GM23338 (cell line): ENCODE measurements at regions not wholly inside any gene's neighbourhood (a gene's known extent, or its start where the extent isn't known, plus 50 kb on each side); places are given as distances from the start of the nearest gene placed in this dataset.

Experiments used
- ATAC-seq: fragments of 200-7000 bp; cut with Tn5 transposase; 3 replicates; pipeline ENCODE4 v1.9.1; 2020
- DNase-seq: peaks from one replicate; pipeline ENCODE4 v3.0.0-alpha.2; 2015; ENCODE audit warnings: low spot score
- H2AFZ ChIP-seq: fragments of 200-600 bp; sonication (generic); 2 replicates; pipeline ENCODE4 v1.8.0; 2016; ENCODE audit warnings: antibody characterized with exemption, mild to moderate bottlenecking, moderate library complexity
- H3F3A ChIP-seq: fragments of 200-600 bp; sonication (generic); replicated peaks from 2 replicates; pipeline ENCODE4 v1.8.0; 2017; ENCODE audit warnings: antibody characterized with exemption, mixed run types, low read depth
- H3K27ac ChIP-seq: fragments of 200-600 bp; sonication (generic); 2 replicates; pipeline ENCODE4 v1.6.1; 2016; ENCODE audit warnings: low read depth
- H3K27me3 ChIP-seq: fragments of 200-600 bp; sonication (generic); 2 replicates; pipeline ENCODE4 v1.8.0; 2016; ENCODE audit warnings: mild to moderate bottlenecking, mixed run types, moderate library complexity; ENCODE audit not compliant: insufficient read depth
- H3K36me3 ChIP-seq: fragments of 200-600 bp; sonication (generic); 2 replicates; pipeline ENCODE4 v1.8.0; 2016; ENCODE audit warnings: mild to moderate bottlenecking; ENCODE audit not compliant: insufficient read depth
- H3K4me1 ChIP-seq: fragments of 200-600 bp; sonication (generic); 2 replicates; pipeline ENCODE4 v1.8.0; 2016; ENCODE audit warnings: mild to moderate bottlenecking, moderate library complexity; ENCODE audit not compliant: insufficient read depth
- H3K4me2 ChIP-seq: fragments of 200-600 bp; sonication (generic); 2 replicates; pipeline ENCODE4 v1.7.1; 2017; ENCODE audit warnings: mixed run types
- H3K4me3 ChIP-seq: fragments of 200-600 bp; sonication (generic); 2 replicates; pipeline ENCODE4 v1.6.1; 2016; ENCODE audit warnings: mixed run types
- H3K79me2 ChIP-seq: fragments of 200-600 bp; sonication (generic); replicated peaks from 2 replicates; pipeline ENCODE4 v1.8.0; 2017; ENCODE audit warnings: mild to moderate bottlenecking; ENCODE audit not compliant: insufficient read depth
- H3K9me2 ChIP-seq: fragments of 200-600 bp; sonication (generic); 2 replicates; pipeline ENCODE4 v1.8.0; 2017; ENCODE audit not compliant: insufficient read depth
- H4K20me1 ChIP-seq: fragments of 200-600 bp; sonication (generic); replicated peaks from 2 replicates; pipeline ENCODE4 v1.8.0; 2017; ENCODE audit warnings: mild to moderate bottlenecking; ENCODE audit not compliant: insufficient read depth
- H3K27ac Mint-ChIP-seq: 2 replicates; pipeline ENCODE4 v1.8.0; 2020; ENCODE audit warnings: inconsistent platforms, mild to moderate bottlenecking, moderate library complexity, mixed read lengths
- H3K27me3 Mint-ChIP-seq: 3 replicates; pipeline ENCODE4 v1.8.0; 2022; ENCODE audit warnings: low read depth, mild to moderate bottlenecking, moderate library complexity, mixed read lengths, inconsistent platforms; ENCODE audit not compliant: insufficient read depth, poor library complexity
- H3K36me3 Mint-ChIP-seq: 3 replicates; pipeline ENCODE4 v1.8.0; 2021; ENCODE audit warnings: low read depth, mild to moderate bottlenecking, inconsistent platforms, moderate library complexity, mixed read lengths
- H3K4me1 Mint-ChIP-seq: 3 replicates; pipeline ENCODE4 v1.8.0; 2020; ENCODE audit warnings: mild to moderate bottlenecking, inconsistent platforms, mixed read lengths
- H3K4me3 Mint-ChIP-seq: 3 replicates; pipeline ENCODE4 v1.8.0; 2021; ENCODE audit warnings: moderate library complexity, mild to moderate bottlenecking, inconsistent platforms, mixed read lengths
- H3K9me3 Mint-ChIP-seq: 3 replicates; pipeline ENCODE4 v1.8.0; 2020; ENCODE audit warnings: moderate library complexity, mild to moderate bottlenecking, inconsistent platforms, mixed read lengths
- CREB1 ChIP-seq: fragments of 250-450 bp; sonication (Bioruptor Pico); IDR thresholded peaks from 2 replicates; pipeline ENCODE4 v1.5.0; 2020; ENCODE audit warnings: low read depth, mild to moderate bottlenecking, moderate library complexity
- CTCF ChIP-seq, 2 experiments: fragments of 200-600 bp in 1 of 2; sonication (generic) in 1 of 2; conservative IDR thresholded peaks; 2 replicates each; pipeline versions ENCODE4 v1.5.1 to v1.6.1; 2016 to 2017; ENCODE audit warnings: antibody characterized with exemption in 2 of 2, low read depth in 2 of 2, mild to moderate bottlenecking in 2 of 2, moderate library complexity in 1 of 2
- EZH2 ChIP-seq: fragments of 200-600 bp; sonication (generic); IDR thresholded peaks from one replicate; pipeline ENCODE4 v1.8.0; 2017; ENCODE audit warnings: antibody characterized with exemption, mild to moderate bottlenecking, low read depth; ENCODE audit not compliant: unreplicated experiment
- EZH2phosphoT487 ChIP-seq: fragments of 200-600 bp; sonication (generic); IDR thresholded peaks from one replicate; pipeline ENCODE4 v1.8.1; 2018; ENCODE audit warnings: antibody characterized with exemption; ENCODE audit not compliant: unreplicated experiment
- NANOG ChIP-seq: IDR thresholded peaks from 2 replicates; pipeline ENCODE4 v1.6.1; 2016; ENCODE audit warnings: antibody characterized with exemption, borderline replicate concordance
- POLR2AphosphoS5 ChIP-seq: IDR thresholded peaks from 2 replicates; pipeline ENCODE4 v1.6.1; 2016; ENCODE audit warnings: antibody characterized with exemption, low read depth
- STAT1 ChIP-seq: IDR thresholded peaks from one replicate; pipeline ENCODE4 v1.6.1; 2016; ENCODE audit warnings: antibody characterized with exemption; ENCODE audit not compliant: unreplicated experiment
- ZNF114 ChIP-seq: fragments of 250-450 bp; sonication (Bioruptor Pico); IDR thresholded peaks from 2 replicates; pipeline ENCODE4 v1.5.0; 2020; ENCODE audit warnings: mild to moderate bottlenecking, moderate library complexity
- ZNF462 ChIP-seq: fragments of 250-450 bp; sonication (Bioruptor Pico); IDR thresholded peaks from 2 replicates; pipeline ENCODE4 v1.5.0; 2020; ENCODE audit warnings: mild to moderate bottlenecking, moderate library complexity

DNA sequence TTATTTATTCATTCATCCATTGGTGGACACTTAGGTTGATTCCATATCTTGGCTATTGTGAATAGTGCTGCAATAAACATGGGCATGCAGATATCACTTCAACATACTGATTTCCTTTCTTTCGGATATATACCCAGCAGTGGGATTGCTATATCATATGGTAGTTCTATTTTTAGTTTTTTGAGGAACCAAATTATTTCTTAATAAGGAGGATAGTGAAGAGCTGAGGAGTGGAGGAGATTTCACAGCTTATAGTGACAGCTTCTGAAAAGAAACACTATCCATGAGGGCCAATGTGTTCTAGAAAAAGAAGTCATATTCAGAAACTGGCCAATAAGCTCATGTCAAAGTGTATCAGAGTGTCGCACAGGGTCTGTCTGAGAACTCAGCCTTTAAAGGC is 183.3 kb downstream of the SEC61B start (continued):
- TF ChIP-seq CTCF (conservative IDR thresholded peaks at IDR 0.05; ENCODE audit: low read depth in 2 of 2) (no peak), ZNF114 (no peak), EZH2 (no peak), STAT1 (no peak)

GRCh38 chr9:99406939-99407338 is 184.9 kb downstream of the SEC61B start:
- Histone ChIP-seq H3K27me3 (no peaks in the 10 kb centered on the region), H3K9me2 (peaks cover 15% of the 10 kb centered on the region; the same call in 1 of the 2 replicates), H3K27ac (no peak overlapping the region), H3K4me3 (no peak overlapping the region), H3K4me2 (no peak overlapping the region), H3K36me3 (no peaks in the 10 kb centered on the region), H3K79me2 (no peaks in the 10 kb centered on the region), H3F3A (no peaks in the 10 kb centered on the region), H2AFZ (no peak overlapping the region), H3K4me1 (no peaks in the 10 kb centered on the region), H4K20me1 (no peaks in the 10 kb centered on the region; the same call in 1 of the 2 replicates)
- Mint-ChIP-seq H3K36me3 (no peaks in the 10 kb centered on the region), H3K27ac (no peak overlapping the region), H3K9me3 (no peaks in the 10 kb centered on the region), H3K4me3 (no peak overlapping the region), H3K4me1 (peaks cover 12% of the 10 kb centered on the region), H3K27me3 (no peaks in the 10 kb centered on the region)
- TF ChIP-seq ZNF114: no peak
- TF ChIP-seq EZH2: no peak
- DNase-seq: no peak
- ATAC-seq: no peak

GRCh38 chr9:99411068-99411467 is 189.0 kb downstream of the SEC61B start:
- Histone ChIP-seq H3K36me3 (no peaks in the 10 kb centered on the region), H3K4me1 (no peaks in the 10 kb centered on the region), H4K20me1 (no peaks in the 10 kb centered on the region), H3K4me2 (no peak overlapping the region), H3K4me3 (no peak overlapping the region), H3K27ac (no peak overlapping the region), H2AFZ (peak overlapping the region; percentile 74; the same call in 1 of the 2 replicates), H3K79me2 (no peaks in the 10 kb centered on the region), H3K9me2 (peaks cover 15% of the 10 kb centered on the region; the same call in 1 of the 2 replicates), H3K27me3 (no peaks in the 10 kb centered on the region), H3F3A (no peaks in the 10 kb centered on the region)
- no peak for DNase-seq
- no peaks in the 10 kb centered on the region for H3K36me3 Mint-ChIP-seq
- H3K27ac Mint-ChIP-seq: no peak overlapping the region
- H3K4me3 Mint-ChIP-seq: no peak overlapping the region; the same call in 2 of the 3 replicates
- H3K27me3 Mint-ChIP-seq: peaks cover 3% of the 10 kb centered on the region
- H3K9me3 Mint-ChIP-seq: no peaks in the 10 kb centered on the region
- ATAC-seq: peak; percentile 46
- H3K4me1 Mint-ChIP-seq: peaks cover 13% of the 10 kb centered on the region
- TF ChIP-seq EZH2phosphoT487: no peak
- no peak for TF ChIP-seq CREB1 (CRISPR knock-in tag)
- TF ChIP-seq NANOG: no peak
- TF ChIP-seq ZNF462 (CRISPR knock-in tag): no peak
- TF ChIP-seq POLR2AphosphoS5: no peak
- no peak for TF ChIP-seq STAT1
- no peak for TF ChIP-seq CTCF (conservative IDR thresholded peaks at IDR 0.05; ENCODE audit: low read depth in 2 of 2)
